T-helper 1 cell treated with Interleukin-12 subunit alpha and Interleukin-12 subunit beta and Interleukin-4 antibody, amounts not matched to agents 30 ng/mL and 1 ng/mL, for 36 hours (primary cell): ENCODE measurements at regions not wholly inside any gene's neighbourhood (a gene's known extent, or its start where the extent isn't known, plus 50 kb on each side); places are given as distances from the start of the nearest gene placed in this dataset.

Source experiments
- intact Hi-C: fragments of 100-400 bp; cut with micrococcal nuclease; formaldehyde crosslinking; loops from one replicate; pipeline ENCODE4 v1.15.1; 2024

DNA sequence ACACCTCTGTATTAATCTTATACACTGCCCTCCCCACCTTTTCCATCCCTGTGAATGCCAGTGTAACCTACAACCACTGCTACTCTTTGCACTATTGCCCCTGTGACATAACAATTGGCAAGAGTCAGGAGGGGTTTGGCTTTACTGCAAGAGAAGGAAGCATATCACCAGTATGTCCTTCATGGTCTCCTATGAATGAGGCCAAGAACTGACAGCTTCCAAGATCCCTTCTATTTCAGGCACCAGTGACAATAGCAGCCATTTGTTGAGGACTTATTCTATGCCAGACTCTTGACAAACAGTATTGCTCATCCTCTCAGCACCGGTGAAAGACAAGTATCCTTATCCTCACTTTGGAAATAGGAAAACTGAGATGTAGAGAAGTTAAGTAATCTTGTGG lies 363.9 kb downstream of the MID1IP1 start:
- intact Hi-C loops, result loop anchor here (10.0 kb wide), 1 partner anchor 280 kb away; no protein-coding TSS in a partner anchor

DNA sequence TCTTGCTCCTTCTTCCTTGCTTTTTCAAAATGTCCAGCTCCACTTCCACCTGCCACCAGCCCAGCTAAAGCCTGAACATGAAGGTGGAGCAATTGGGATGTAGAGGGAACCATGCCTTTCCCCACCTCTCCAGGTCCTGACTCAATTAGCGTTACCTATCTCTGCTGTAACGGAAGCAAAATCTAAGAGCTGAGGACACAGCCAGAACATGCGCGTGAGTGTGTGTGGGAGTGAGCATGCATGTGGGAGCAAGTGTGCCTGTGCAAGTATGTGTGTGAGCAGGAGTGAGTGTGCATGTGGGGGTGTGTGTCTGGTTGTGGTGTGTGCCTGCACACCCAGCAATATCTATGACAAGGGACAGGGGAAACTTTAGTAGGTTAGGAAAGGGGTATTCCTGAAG lies 364.5 kb downstream of the MID1IP1 start:
- intact Hi-C loops, result loop anchor here (10.0 kb wide), 1 partner anchor 279 kb away; no protein-coding TSS in a partner anchor

GRCh38 chrX:39167791-39168190 lies 366.5 kb downstream of the MID1IP1 start:
- intact Hi-C loops, result loop anchor here (10.0 kb wide), 1 partner anchor 277 kb away; no protein-coding TSS in a partner anchor

- intact Hi-C loops, result loop anchor here (10.0 kb wide), 1 partner anchor 276 kb away; no protein-coding TSS in a partner anchor
Observed at GRCh38 chrX:39168609-39169008, 367.4 kb downstream of the MID1IP1 start.

DNA sequence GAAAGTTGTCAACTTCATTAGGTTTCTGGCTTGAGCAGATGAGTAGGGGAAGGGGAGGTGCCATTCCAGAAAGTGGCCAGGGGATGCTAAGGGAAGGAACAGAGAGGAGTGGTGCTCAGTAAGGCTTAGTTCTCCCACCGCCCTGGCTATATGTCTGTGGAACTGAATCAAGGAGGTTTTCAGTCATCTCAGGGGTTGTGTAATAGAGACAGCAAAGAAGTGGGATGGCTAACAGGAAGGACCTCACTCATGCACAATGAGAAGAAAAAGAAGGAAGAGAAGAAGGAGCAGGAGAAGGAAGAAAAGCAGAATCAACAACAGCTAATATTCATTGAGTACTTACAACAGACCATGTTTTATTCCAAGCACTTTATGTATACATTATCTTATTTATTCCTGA lies 368.7 kb downstream of the MID1IP1 start:
- intact Hi-C loops, result loop anchor here (10.0 kb wide), 1 partner anchor 275 kb away; no protein-coding TSS in a partner anchor

DNA sequence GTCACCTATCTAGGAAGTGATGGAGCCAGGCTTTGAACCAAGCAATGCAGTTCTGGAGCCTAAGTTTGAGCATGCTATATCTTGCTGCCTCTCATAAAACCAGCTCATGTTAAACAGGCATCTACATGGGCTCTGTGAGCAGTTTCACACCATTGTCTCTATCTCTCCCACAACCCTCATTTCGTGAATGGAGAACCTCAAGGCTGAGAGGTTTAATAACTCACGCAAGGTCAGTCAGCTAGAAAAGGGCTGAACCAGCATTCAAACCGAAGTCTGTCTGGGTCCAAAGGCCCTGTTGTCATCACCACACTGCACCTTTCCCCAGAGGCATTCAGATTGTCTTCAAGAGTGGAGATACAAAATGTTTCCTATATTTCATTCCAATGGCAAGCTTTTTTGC lies 369.2 kb downstream of the MID1IP1 start:
- intact Hi-C loops, result no loop called here

DNA sequence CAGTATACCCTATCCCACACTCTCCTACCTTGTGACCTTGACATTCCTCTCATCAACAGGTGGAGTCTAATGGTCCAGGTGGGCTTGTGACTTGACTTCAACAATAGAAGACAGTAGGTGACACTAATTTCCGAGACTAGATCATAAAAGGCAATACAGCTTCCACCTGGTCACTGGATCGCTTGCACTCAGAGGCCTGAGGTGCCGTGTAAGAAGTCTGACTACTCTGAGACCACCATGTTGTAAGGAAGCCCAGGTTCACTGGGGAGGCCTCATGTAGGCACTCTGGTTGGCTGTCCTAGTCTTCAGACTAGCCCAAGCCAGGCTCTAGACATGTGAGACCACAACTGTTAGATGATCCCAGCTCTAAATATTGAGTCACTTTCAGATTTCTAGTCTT lies 370.4 kb downstream of the MID1IP1 start:
- intact Hi-C loops, result no loop called here

- intact Hi-C loops, result loop anchor here (1.0 kb wide), 1 partner anchor 22 kb away; no protein-coding TSS in a partner anchor
Observed at GRCh38 chrX:39174241-39174771, 373.0 kb downstream of the MID1IP1 start.

- intact Hi-C loops, result loop anchor here (1.0 kb wide), 1 partner anchor 21 kb away; no protein-coding TSS in a partner anchor
Observed at GRCh38 chrX:39174772-39175417, 373.6 kb downstream of the MID1IP1 start.

- intact Hi-C loops, result no loop called here
Observed at GRCh38 chrX:39175418-39176057, 374.3 kb downstream of the MID1IP1 start.

GRCh38 chrX:39176105-39176504 lies 374.8 kb downstream of the MID1IP1 start:
- intact Hi-C loops, result no loop called here

DNA sequence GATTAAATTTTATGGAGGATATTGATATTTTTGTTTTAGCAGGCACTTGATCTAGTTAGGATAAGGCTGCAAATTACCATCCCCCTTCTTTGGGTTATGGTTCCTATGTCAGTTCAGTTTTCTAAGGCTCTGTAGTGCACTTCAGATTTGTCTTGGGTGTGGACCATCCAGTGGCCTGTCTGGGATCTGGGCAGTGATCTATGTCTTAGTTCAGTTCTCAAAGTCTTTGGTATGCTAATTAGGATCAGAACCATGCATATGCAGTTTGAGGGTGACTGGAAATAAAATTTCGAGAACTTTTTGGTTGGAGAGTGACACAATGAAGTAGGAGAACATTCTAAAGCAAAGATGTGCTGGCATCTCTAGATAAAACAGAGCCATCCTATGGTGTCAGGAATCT lies 388.2 kb downstream of the MID1IP1 start:
- intact Hi-C loops, result no loop called here

- intact Hi-C loops, result loop anchor here (5.0 kb wide), 1 partner anchor 1088 kb away; no protein-coding TSS in a partner anchor
Observed at GRCh38 chrX:39194673-39195072, 393.4 kb downstream of the MID1IP1 start.

- intact Hi-C loops, result loop anchor here (5.0 kb wide), 1 partner anchor 1087 kb away; no protein-coding TSS in a partner anchor
Observed at GRCh38 chrX:39195156-39195555, 393.9 kb downstream of the MID1IP1 start.

GRCh38 chrX:39196192-39197102 lies 395.2 kb downstream of the MID1IP1 start:
- intact Hi-C loops, result loop anchor here (1.0 to 5.0 kb wide), 4 partner anchors 22 to 1086 kb away; partner anchors contain the start of gene MID1IP1

- intact Hi-C loops, result loop anchor here (5.0 kb wide), 1 partner anchor 1083 kb away; no protein-coding TSS in a partner anchor
Observed at GRCh38 chrX:39199429-39199828, 398.2 kb downstream of the MID1IP1 start.

DNA sequence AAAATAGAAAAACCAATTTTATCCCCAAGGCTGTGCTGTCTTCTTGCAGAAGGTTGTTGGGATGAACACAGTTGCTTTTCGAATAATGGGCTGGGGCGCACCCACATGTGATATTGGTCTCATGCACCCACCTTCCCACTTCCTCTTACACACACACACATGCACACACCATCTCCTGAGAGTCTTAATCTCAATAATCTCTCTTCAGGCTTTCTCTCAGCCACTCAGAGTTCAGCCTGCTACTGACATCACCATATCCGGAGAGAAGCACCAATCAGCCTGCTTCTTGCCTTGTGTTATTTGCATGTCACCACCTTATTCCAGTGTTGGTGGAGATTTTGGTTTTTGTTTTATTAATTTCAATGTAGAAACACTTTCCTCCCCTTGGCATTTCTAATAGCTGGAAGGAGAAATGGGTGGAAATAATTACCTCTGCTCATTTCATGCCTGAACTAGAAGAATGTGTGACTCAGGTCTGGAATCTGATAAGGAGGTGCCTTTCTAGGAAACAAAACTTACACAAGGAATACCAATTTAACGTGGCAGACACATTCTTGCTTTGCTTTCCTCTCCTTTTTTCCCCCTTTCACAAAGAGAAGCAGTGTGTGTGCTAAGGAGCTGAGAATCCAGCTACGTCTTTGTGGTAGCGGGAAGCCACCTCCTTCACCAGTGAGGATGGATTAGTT lies 400.2 kb downstream of the MID1IP1 start:
- intact Hi-C loops, result no loop called here

DNA sequence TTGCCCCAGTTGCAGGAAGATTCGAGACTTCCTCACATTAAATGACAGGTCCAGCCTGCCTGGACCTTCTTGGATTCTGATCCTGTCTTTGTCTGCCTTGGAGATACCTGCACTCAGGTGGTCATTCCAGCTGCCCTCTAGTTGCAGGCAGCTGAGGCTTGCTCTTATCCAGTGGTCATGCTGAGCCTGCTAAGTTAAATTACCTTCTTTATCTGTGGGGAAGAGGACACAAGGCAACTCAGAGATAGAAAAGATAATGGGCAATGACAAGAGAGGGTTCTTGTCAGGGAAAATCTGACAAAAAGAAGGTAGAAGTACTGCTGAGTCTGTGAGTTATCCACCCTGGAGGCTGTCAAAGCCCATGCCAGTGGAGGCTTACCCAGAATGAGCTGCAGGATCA lies 401.4 kb downstream of the MID1IP1 start:
- intact Hi-C loops, result no loop called here

DNA sequence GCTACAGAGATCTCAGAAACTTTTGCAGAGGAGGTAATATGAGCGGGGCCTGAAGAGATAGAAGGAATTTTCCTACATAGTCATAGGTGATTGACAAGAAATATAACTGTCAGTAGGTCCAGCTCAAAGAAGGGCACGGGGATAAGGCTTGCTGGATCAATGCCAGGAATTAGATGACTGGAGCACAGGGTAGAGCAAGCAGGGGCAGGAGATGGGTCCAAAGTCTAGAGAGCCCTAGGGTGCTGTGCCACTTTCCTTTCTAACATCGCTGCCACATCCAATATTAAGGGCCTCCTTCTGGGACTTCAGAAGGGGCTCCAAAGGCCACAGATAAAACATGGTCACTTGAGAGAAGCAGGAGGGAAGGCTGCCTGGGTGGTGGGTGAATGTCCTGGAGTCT lies 402.2 kb downstream of the MID1IP1 start:
- intact Hi-C loops, result no loop called here

- intact Hi-C loops, result no loop called here
Observed at GRCh38 chrX:39204353-39204752, 403.1 kb downstream of the MID1IP1 start.
